ENCODE measurements at regions not wholly inside any gene's neighbourhood (a gene's known extent, or its start where the extent isn't known, plus 50 kb on each side); places are given as distances from the start of the nearest gene placed in this dataset.

GRCh38 chr3:168289471-168290008 is 193.8 kb upstream of the GOLIM4 start:
- no peaks in the 10 kb centered on the region for H3K9me3 ChIP-seq (ENCODE audit: control extremely low read depth in 1 of 5, control insufficient read depth in 4 of 5, insufficient read depth in 2 of 5, low read depth in 1 of 5, low read length in 4 of 5)
- ChIA-PET POLR2A (no interaction called here), CTCF (no interaction called here)
- DNase-seq, result no peak
- no peak overlapping the region for H3K4me3 ChIP-seq (ENCODE audit: control insufficient read depth in 1 of 7, extremely low read depth in 1 of 7, insufficient read depth in 4 of 7, low read depth in 2 of 7, low read length in 6 of 7)
- no peaks in the 10 kb centered on the region for H3K27me3 ChIP-seq (replicated peaks in 2 of 5; ENCODE audit: control insufficient read depth in 4 of 5, insufficient read depth in 5 of 5, low read length in 4 of 5)
- H3K27ac ChIP-seq (ENCODE audit: insufficient read depth in 1 of 2, low read depth in 1 of 2, low read length in 2 of 2, poor library complexity in 1 of 2, severe bottlenecking in 2 of 2), result no peak overlapping the region
- 89% methylated on average over 3 of the region's 4 CpGs for WGBS (ENCODE audit: insufficient coverage)
- H3K36me3 ChIP-seq (ENCODE audit: control insufficient read depth in 4 of 4, insufficient read depth in 4 of 4, low read length in 3 of 4), result no peaks in the 10 kb centered on the region
- H3K4me1 ChIP-seq (ENCODE audit: control extremely low read depth in 1 of 4, control insufficient read depth in 4 of 4, insufficient read depth in 4 of 4, low read length in 3 of 4), result peaks cover 0 to 24% (median 6%) of the 10 kb centered on the region in 4 experiments

- Histone ChIP-seq H3K36me3 (ENCODE audit: control insufficient read depth in 4 of 4, insufficient read depth in 4 of 4, low read length in 3 of 4) (no peaks in the 10 kb centered on the region), H3K27me3 (replicated peaks in 2 of 5; ENCODE audit: control insufficient read depth in 4 of 5, insufficient read depth in 5 of 5, low read length in 4 of 5) (no peaks in the 10 kb centered on the region), H3K27ac (ENCODE audit: insufficient read depth in 1 of 2, low read depth in 1 of 2, low read length in 2 of 2, poor library complexity in 1 of 2, severe bottlenecking in 2 of 2) (no peak overlapping the region), H3K4me1 (ENCODE audit: control extremely low read depth in 1 of 4, control insufficient read depth in 4 of 4, insufficient read depth in 4 of 4, low read length in 3 of 4) (peaks cover 0 to 24% (median 6%) of the 10 kb centered on the region in 4 experiments), H3K9me3 (ENCODE audit: control extremely low read depth in 1 of 5, control insufficient read depth in 4 of 5, insufficient read depth in 2 of 5, low read depth in 1 of 5, low read length in 4 of 5) (no peaks in the 10 kb centered on the region), H3K4me3 (ENCODE audit: control insufficient read depth in 1 of 7, extremely low read depth in 1 of 7, insufficient read depth in 4 of 7, low read depth in 2 of 7, low read length in 6 of 7) (no peak overlapping the region)
- POLR2A ChIA-PET, result no interaction called here
- 100% methylated on average over 3 of the region's 5 CpGs for WGBS (ENCODE audit: insufficient coverage)
- CTCF ChIA-PET, result interaction anchor here (1.5 kb wide), 1 partner anchor 38 kb away, joined by 4 read pairs; no protein-coding TSS in a partner anchor
- no peak for DNase-seq
Observed at GRCh38 chr3:168288511-168289401, 193.0 kb upstream of the GOLIM4 start.

GRCh38 chr3:168285506-168285905 is 189.8 kb upstream of the GOLIM4 start:
- no peak for DNase-seq
- 100% methylated on average over 1 of the region's 2 CpGs for WGBS (ENCODE audit: insufficient coverage)
- H3K36me3 ChIP-seq (ENCODE audit: control insufficient read depth in 4 of 4, insufficient read depth in 4 of 4, low read length in 3 of 4), result no peaks in the 10 kb centered on the region
- H3K27me3 ChIP-seq (replicated peaks in 2 of 5; ENCODE audit: control insufficient read depth in 4 of 5, insufficient read depth in 5 of 5, low read length in 4 of 5), result no peaks in the 10 kb centered on the region
- H3K4me3 ChIP-seq (ENCODE audit: control insufficient read depth in 1 of 7, extremely low read depth in 1 of 7, insufficient read depth in 4 of 7, low read depth in 2 of 7, low read length in 6 of 7), result no peak overlapping the region
- H3K4me1 ChIP-seq (ENCODE audit: control extremely low read depth in 1 of 4, control insufficient read depth in 4 of 4, insufficient read depth in 4 of 4, low read length in 3 of 4), result peaks cover 0 to 10% (median 2%) of the 10 kb centered on the region in 4 experiments
- ChIA-PET POLR2A (no interaction called here), CTCF (no interaction called here)
- H3K27ac ChIP-seq (ENCODE audit: insufficient read depth in 1 of 2, low read depth in 1 of 2, low read length in 2 of 2, poor library complexity in 1 of 2, severe bottlenecking in 2 of 2), result no peak overlapping the region
- no peaks in the 10 kb centered on the region for H3K9me3 ChIP-seq (ENCODE audit: control extremely low read depth in 1 of 5, control insufficient read depth in 4 of 5, insufficient read depth in 2 of 5, low read depth in 1 of 5, low read length in 4 of 5)

GRCh38 chr3:168284728-168285127 is 189.0 kb upstream of the GOLIM4 start:
- no peaks in the 10 kb centered on the region for H3K27me3 ChIP-seq (replicated peaks in 2 of 5; ENCODE audit: control insufficient read depth in 4 of 5, insufficient read depth in 5 of 5, low read length in 4 of 5)
- no peak for DNase-seq
- no peak overlapping the region for H3K4me3 ChIP-seq (ENCODE audit: control insufficient read depth in 1 of 7, extremely low read depth in 1 of 7, insufficient read depth in 4 of 7, low read depth in 2 of 7, low read length in 6 of 7)
- H3K9me3 ChIP-seq (ENCODE audit: control extremely low read depth in 1 of 5, control insufficient read depth in 4 of 5, insufficient read depth in 2 of 5, low read depth in 1 of 5, low read length in 4 of 5), result no peaks in the 10 kb centered on the region
- WGBS (ENCODE audit: insufficient coverage), result 100% methylated on average over 3 of the region's 5 CpGs
- H3K27ac ChIP-seq (ENCODE audit: insufficient read depth in 1 of 2, low read depth in 1 of 2, low read length in 2 of 2, poor library complexity in 1 of 2, severe bottlenecking in 2 of 2), result no peak overlapping the region
- peaks cover 0 to 10% (median 2%) of the 10 kb centered on the region in 4 experiments for H3K4me1 ChIP-seq (ENCODE audit: control extremely low read depth in 1 of 4, control insufficient read depth in 4 of 4, insufficient read depth in 4 of 4, low read length in 3 of 4)
- ChIA-PET CTCF (interaction anchor here (0.9 to 1.2 kb wide), 3 partner anchors 33 to 38 kb away, joined by 3 to 4 read pairs (median 3); no protein-coding TSS in a partner anchor), POLR2A (no interaction called here)
- H3K36me3 ChIP-seq (ENCODE audit: control insufficient read depth in 4 of 4, insufficient read depth in 4 of 4, low read length in 3 of 4), result no peaks in the 10 kb centered on the region

DNA sequence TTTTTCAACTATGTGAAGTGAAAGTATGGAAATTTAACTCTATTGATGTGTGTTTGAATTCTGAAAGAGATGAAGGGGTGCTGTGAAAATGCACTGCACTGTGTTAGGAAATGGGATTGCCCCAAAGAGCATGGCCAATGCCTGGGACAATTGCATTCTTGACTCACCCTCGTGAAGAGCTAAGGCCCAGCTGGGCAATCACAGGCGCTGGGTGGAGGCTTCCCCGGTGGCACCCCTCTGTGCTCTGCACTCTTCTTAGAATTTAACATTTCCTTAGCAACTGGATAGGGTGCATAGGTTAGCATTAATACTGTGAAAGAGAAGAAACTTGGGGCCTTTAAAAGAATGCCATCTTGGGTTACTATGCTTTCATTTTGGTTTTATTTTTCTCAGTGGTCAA is 179.9 kb upstream of the GOLIM4 start:
- no peak for DNase-seq
- POLR2A ChIA-PET, result no interaction called here
- Histone ChIP-seq H3K36me3 (ENCODE audit: control insufficient read depth in 4 of 4, insufficient read depth in 4 of 4, low read length in 3 of 4) (peaks cover 0 to 8% (median under 1%) of the 10 kb centered on the region in 4 experiments), H3K27me3 (replicated peaks in 2 of 5; ENCODE audit: control insufficient read depth in 4 of 5, insufficient read depth in 5 of 5, low read length in 4 of 5) (no peaks in the 10 kb centered on the region), H3K27ac (ENCODE audit: insufficient read depth in 1 of 2, low read depth in 1 of 2, low read length in 2 of 2, poor library complexity in 1 of 2, severe bottlenecking in 2 of 2) (no peak overlapping the region), H3K9me3 (ENCODE audit: control extremely low read depth in 1 of 5, control insufficient read depth in 4 of 5, insufficient read depth in 2 of 5, low read depth in 1 of 5, low read length in 4 of 5) (peaks cover 0 to 16% (median 0%) of the 10 kb centered on the region in 5 experiments), H3K4me1 (ENCODE audit: control extremely low read depth in 1 of 4, control insufficient read depth in 4 of 4, insufficient read depth in 4 of 4, low read length in 3 of 4) (no peaks in the 10 kb centered on the region), H3K4me3 (ENCODE audit: control insufficient read depth in 1 of 7, extremely low read depth in 1 of 7, insufficient read depth in 4 of 7, low read depth in 2 of 7, low read length in 6 of 7) (no peak overlapping the region)
- CTCF ChIA-PET, result no interaction called here
- 100% methylated on average over 1 of the region's 3 CpGs for WGBS (ENCODE audit: insufficient coverage)

DNA sequence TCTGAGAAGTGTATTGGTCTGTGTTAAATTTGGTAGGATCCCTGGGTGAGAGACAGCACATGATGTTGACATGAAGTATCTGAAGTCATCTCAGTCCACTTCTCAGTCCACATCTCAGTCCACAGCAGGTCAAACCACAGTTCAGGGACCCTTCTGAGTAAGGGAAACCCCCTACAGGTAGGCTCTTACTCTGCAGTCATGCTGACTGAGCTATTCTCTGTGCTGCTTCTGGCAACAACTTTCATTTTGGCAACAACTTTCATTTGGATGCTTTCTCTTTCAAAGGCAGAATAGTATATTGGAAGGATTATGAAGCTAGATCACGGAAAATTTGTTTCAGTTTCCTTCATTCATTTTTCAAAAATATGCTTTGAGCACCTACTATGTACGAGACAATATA is 178.2 kb upstream of the GOLIM4 start:
- no peak overlapping the region for H3K27ac ChIP-seq (ENCODE audit: insufficient read depth in 1 of 2, low read depth in 1 of 2, low read length in 2 of 2, poor library complexity in 1 of 2, severe bottlenecking in 2 of 2)
- CTCF ChIA-PET, result interaction anchor here (1.1 kb wide), 1 partner anchor 24 kb away, joined by 3 read pairs; no protein-coding TSS in a partner anchor
- no peak overlapping the region for H3K4me3 ChIP-seq (ENCODE audit: control insufficient read depth in 1 of 7, extremely low read depth in 1 of 7, insufficient read depth in 4 of 7, low read depth in 2 of 7, low read length in 6 of 7)
- no peaks in the 10 kb centered on the region for H3K4me1 ChIP-seq (ENCODE audit: control extremely low read depth in 1 of 4, control insufficient read depth in 4 of 4, insufficient read depth in 4 of 4, low read length in 3 of 4)
- WGBS (ENCODE audit: insufficient coverage), result no CpG with 5 or more reads among the region's 2 CpGs
- no peaks in the 10 kb centered on the region for H3K27me3 ChIP-seq (replicated peaks in 2 of 5; ENCODE audit: control insufficient read depth in 4 of 5, insufficient read depth in 5 of 5, low read length in 4 of 5)
- no peak for DNase-seq
- H3K36me3 ChIP-seq (ENCODE audit: control insufficient read depth in 4 of 4, insufficient read depth in 4 of 4, low read length in 3 of 4), result peaks cover 0 to 8% (median under 1%) of the 10 kb centered on the region in 4 experiments
- POLR2A ChIA-PET, result no interaction called here
- H3K9me3 ChIP-seq (ENCODE audit: control extremely low read depth in 1 of 5, control insufficient read depth in 4 of 5, insufficient read depth in 2 of 5, low read depth in 1 of 5, low read length in 4 of 5), result peaks cover 0 to 16% (median 0%) of the 10 kb centered on the region in 5 experiments

DNA sequence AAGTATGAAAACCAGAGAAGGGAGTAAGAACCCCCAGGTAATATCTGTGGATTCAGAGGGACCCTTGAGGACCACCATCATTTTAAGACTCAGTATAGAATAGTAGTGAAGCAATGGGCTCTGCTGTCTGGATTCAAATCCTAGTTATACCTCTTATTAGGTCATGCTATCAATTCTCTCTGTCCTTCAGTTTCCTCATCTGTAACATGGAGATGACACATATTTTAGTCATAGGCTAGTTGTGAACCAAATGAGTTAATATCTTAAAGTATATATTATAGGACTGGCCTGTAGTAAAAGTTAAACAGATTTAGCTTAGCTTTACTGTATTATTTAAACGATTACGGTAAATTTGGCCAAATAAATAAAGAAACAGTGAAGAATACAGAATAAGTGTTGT is 177.3 kb upstream of the GOLIM4 start:
- Histone ChIP-seq H3K4me1 (ENCODE audit: control extremely low read depth in 1 of 4, control insufficient read depth in 4 of 4, insufficient read depth in 4 of 4, low read length in 3 of 4) (no peaks in the 10 kb centered on the region), H3K4me3 (ENCODE audit: control insufficient read depth in 1 of 7, extremely low read depth in 1 of 7, insufficient read depth in 4 of 7, low read depth in 2 of 7, low read length in 6 of 7) (no peak overlapping the region), H3K36me3 (ENCODE audit: control insufficient read depth in 4 of 4, insufficient read depth in 4 of 4, low read length in 3 of 4) (peaks cover 0 to 6% (median under 1%) of the 10 kb centered on the region in 4 experiments), H3K9me3 (ENCODE audit: control extremely low read depth in 1 of 5, control insufficient read depth in 4 of 5, insufficient read depth in 2 of 5, low read depth in 1 of 5, low read length in 4 of 5) (peaks cover 0 to 16% (median 0%) of the 10 kb centered on the region in 5 experiments), H3K27me3 (replicated peaks in 2 of 5; ENCODE audit: control insufficient read depth in 4 of 5, insufficient read depth in 5 of 5, low read length in 4 of 5) (no peaks in the 10 kb centered on the region), H3K27ac (ENCODE audit: insufficient read depth in 1 of 2, low read depth in 1 of 2, low read length in 2 of 2, poor library complexity in 1 of 2, severe bottlenecking in 2 of 2) (no peak overlapping the region)
- ChIA-PET POLR2A (no interaction called here), CTCF (interaction anchor here (1.1 kb wide), 1 partner anchor 24 kb away, joined by 3 read pairs; no protein-coding TSS in a partner anchor)
- no peak for DNase-seq
- WGBS (ENCODE audit: insufficient coverage), result 100% methylated on average over 2 of the region's 2 CpGs

Measured in common myeloid progenitor, CD34-positive (primary cell).